ENCODE measurements at regions not wholly inside any gene's neighbourhood (a gene's known extent, or its start where the extent isn't known, plus 50 kb on each side); places are given as distances from the start of the nearest gene placed in this dataset.
"Not testable (repeated sequence)": the region's sequence is repeated elsewhere in the genome, so short reads cannot be mapped to it uniquely, and the experiment has no call there.

DNA sequence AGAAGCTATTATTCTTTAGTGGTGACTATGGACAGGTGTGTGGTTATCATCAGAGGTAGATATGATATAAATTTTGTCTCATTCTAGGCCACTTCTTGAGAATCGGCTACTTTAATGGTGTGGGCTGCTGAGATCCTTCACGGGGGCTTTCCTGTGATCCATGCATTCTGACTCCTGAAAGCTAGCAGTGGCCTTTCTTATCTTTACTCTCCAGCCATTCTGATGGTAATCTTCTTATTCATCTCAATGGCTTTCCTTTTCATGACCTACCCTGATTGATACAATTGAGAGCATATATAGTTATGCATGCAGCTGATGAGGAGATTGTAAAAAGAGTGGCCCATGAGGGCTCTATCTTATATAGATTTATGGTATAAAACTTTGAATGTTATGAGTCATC, 78.3 kb upstream of the ZPLD1 start:
- FAIRE-seq = no peak

DNA sequence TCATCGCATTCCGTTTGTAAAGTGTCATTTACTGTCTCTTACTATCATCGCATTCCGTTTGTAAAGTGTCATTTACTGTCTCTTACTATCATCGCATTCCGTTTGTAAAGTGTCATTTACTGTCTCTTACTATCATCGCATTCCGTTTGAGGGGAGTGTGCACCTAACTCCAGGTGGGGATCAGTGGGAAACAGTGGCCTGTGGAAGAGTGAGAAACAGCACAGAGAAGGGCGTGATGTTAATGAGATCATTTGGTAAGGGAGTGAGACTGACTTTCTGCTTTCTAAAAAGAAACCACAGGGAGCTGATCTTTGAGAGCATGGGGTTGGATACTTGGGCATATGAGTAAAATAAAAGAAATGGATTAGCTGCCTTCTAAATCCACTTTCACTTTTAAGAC, 77.5 kb upstream of the ZPLD1 start:
- FAIRE-seq = not testable (repeated sequence)

DNA sequence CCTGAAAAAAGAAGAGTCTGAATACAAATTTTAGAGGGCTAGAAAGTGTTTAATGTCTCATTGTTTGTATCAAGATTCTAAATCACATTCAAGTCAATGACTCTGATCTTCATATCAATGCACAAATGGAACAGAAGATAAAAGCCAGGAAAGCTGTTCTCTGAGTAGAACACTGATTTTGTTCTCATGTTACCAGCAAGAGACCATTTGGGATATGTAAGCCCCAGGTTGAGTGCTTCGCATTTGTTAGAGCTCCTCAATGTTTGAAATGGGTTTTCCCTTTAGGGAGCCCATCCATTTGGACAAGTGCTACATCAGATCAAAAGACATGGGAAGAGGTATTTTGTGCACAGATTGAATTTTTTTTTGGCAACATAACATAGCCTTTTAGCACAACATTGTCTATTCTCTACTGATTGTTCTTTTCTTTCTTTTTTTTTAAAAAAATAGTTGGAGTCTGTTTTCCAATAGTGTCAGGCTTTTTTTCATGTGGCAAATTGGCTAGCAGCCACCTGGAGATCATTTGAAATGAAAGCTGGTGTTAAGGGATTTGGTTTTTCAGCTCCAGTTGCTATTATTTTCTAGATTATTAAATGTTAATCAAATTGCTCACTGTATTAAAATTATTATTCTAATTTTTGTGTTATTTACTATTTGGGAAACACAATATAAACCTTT, 74.5 kb upstream of the ZPLD1 start:
- no peak for FAIRE-seq

DNA sequence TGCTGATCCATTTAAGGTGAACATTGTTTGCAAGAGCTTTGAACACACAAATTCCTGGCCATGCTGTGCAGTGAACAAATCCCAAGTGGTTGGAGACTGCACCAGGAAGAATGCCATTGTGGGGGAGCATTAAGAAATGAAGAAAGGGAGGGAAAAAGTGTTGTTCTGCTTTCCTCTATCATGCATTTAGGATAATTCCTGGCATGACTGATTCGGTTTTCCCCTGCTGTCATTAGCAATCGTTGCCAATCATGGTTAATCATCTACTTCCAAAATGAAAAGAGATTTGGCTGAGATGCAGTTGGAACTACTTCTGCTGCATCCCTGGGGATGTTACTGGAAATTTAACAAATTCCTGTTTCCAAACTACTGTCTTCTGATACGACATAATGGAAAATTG, 73.7 kb upstream of the ZPLD1 start:
- FAIRE-seq = no peak

DNA sequence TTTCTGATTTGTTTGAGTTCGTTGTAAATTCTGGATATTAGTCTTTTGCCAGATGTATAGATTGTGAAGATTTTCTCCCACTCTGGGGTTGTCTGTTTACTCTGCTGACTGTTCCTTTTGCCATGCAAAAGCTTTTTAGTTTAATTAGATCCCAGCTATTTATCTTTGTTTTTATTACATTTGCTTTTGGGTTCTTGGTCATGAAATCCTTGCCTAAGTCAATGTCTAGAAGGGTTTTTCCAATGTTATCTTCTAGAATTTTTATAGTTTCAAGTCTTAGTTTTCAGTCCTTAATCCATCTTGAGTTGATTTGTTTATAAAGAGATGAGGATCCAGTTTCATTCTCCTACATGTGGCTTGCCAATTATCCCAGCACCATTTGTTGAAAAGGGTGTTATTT, 68.7 kb upstream of the ZPLD1 start:
- FAIRE-seq = not testable (repeated sequence)

DNA sequence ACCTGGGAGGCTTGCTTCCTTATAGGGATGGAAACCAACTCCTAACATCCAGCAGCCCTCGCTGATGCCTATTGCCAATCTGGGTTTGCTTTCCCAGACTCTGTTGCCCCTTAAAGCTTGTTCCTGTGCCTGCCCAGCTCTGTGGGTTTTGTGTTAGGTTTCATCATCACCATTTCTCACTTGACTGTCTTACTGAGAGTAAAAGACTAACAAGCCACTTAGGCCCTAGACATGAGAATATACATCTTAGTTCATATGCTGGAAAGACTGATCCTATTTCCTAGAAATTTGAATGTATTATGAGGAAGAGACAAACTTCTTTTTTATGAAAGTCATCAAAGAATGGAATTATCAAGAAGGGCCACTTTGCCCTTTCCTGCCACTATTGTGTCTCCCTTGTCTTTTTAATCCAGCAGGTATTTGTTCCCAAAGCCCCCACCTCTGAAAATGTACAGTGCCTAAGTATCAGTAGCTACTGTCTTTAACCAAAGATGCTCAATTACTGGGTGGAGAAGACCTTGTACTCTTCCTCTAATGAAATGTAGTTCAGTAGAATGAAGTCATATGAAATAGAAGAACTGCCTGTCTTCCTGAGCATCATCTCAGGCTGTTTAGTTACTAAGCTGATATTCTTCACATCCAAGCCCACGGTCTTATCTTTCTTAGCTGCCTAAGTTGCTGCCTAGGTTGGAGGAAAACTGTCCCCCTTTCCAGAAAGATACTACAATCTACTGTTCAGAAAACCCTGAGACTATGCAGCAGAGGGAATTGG, 59.8 kb upstream of the ZPLD1 start:
- no peak for FAIRE-seq

DNA sequence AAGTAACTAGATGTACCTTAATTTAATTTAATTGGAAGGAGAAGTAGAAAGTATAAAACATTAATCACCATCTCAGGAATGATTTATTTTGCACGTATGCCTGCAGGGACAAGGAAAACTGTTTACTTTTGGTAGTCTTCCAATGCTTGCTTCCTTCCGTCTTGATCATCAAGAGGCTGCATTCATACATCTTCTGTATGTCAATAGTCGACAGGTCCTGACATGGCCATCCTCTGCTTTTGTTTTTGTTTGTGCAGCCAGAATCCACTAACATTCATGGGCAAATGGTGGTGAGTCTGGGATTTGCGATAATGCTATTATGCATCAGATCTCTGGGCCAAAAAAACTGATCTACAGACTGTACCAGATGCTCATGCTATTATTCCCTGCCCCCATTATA, 56.6 kb upstream of the ZPLD1 start:
- FAIRE-seq = no peak

DNA sequence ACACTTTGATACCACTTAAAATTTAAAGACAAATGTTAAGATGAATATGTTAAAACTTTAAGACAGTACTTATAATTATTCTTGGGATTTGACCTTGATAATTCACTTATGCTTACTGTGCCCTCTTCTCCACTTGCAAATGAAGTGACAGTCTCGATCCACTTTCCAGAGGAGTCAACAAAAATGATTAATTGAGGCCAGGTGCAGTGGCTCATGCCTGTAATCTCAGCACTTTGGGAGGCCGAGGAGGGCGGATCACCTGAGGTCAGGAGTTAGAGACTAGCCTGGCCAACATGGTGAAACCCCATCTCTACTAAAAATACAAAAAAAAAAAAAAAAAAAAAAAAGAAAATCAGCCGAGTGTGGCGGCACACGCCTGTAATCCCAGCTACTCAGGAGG, 52.6 kb upstream of the ZPLD1 start:
- not testable (repeated sequence) for FAIRE-seq
